H9 (cell line): ENCODE measurements at regions not wholly inside any gene's neighbourhood (a gene's known extent, or its start where the extent isn't known, plus 50 kb on each side); places are given as distances from the start of the nearest gene placed in this dataset.

Experiments
- DNase-seq: peaks from one replicate; pipeline ENCODE4 v3.0.0-alpha.2; 2017
- H2AFZ ChIP-seq: one replicate; pipeline ENCODE4 v1.6.1; 2013; ENCODE audit warnings: mild to moderate bottlenecking, low read length, control low read depth, moderate library complexity
- H2AK5ac ChIP-seq: 2 replicates; pipeline ENCODE4 v1.6.1; 2013; ENCODE audit warnings: low read length, control low read depth, mixed read lengths; ENCODE audit not compliant: insufficient read length
- H2BK120ac ChIP-seq: one replicate; pipeline ENCODE4 v1.6.1; 2013; ENCODE audit warnings: low read depth, mild to moderate bottlenecking, low read length, control low read depth, inconsistent platforms; ENCODE audit not compliant: poor library complexity, severe bottlenecking
- H2BK12ac ChIP-seq: 2 replicates; pipeline ENCODE4 v1.6.1; 2013; ENCODE audit warnings: low read length, control low read depth, mixed read lengths, low read depth; ENCODE audit not compliant: insufficient read length
- H2BK15ac ChIP-seq: 2 replicates; pipeline ENCODE4 v1.6.1; 2013; ENCODE audit warnings: low read depth, low read length, control low read depth
- H2BK20ac ChIP-seq: one replicate; pipeline ENCODE4 v1.6.1; 2013; ENCODE audit warnings: low read depth, mild to moderate bottlenecking, low read length, control low read depth, inconsistent platforms; ENCODE audit not compliant: poor library complexity, severe bottlenecking
- H2BK5ac ChIP-seq: 2 replicates; pipeline ENCODE4 v1.6.1; 2013; ENCODE audit warnings: low read length, control low read depth, mixed read lengths; ENCODE audit not compliant: insufficient read length
- H3K14ac ChIP-seq: 2 replicates; pipeline ENCODE4 v1.6.1; 2013; ENCODE audit warnings: low read length, control low read depth; ENCODE audit not compliant: insufficient read depth
- H3K18ac ChIP-seq: 2 replicates; pipeline ENCODE4 v1.6.1; 2013; ENCODE audit warnings: low read depth, mild to moderate bottlenecking, mixed read lengths, low read length, control low read depth; ENCODE audit not compliant: insufficient read length
- H3K23ac ChIP-seq: 2 replicates; pipeline ENCODE4 v1.6.1; 2013; ENCODE audit warnings: low read length, control low read depth, mixed read lengths, low read depth; ENCODE audit not compliant: insufficient read length
- H3K23me2 ChIP-seq: 2 replicates; pipeline ENCODE4 v1.6.1; 2013; ENCODE audit warnings: low read depth, mild to moderate bottlenecking, mixed read lengths, low read length, control low read depth; ENCODE audit not compliant: insufficient read length, poor library complexity, severe bottlenecking
- H3K27ac ChIP-seq: 2 replicates; pipeline ENCODE4 v1.5.1; 2013; ENCODE audit warnings: low read length, control low read depth, mixed read lengths, low read depth; ENCODE audit not compliant: insufficient read length
- H3K27me3 ChIP-seq: 2 replicates; pipeline ENCODE4 v1.6.1; 2013; ENCODE audit warnings: low read length, control low read depth, inconsistent platforms; ENCODE audit not compliant: insufficient read depth
- H3K4ac ChIP-seq: 2 replicates; pipeline ENCODE4 v1.6.1; 2013; ENCODE audit warnings: low read depth, mild to moderate bottlenecking, control low read depth, inconsistent platforms, low read length, moderate library complexity
- H3K4me1 ChIP-seq: 2 replicates; pipeline ENCODE4 v1.6.1; 2013; ENCODE audit warnings: low read length, control low read depth, inconsistent platforms; ENCODE audit not compliant: insufficient read depth
- H3K4me2 ChIP-seq: 2 replicates; pipeline ENCODE4 v1.6.1; 2013; ENCODE audit warnings: low read length, control low read depth, mixed read lengths; ENCODE audit not compliant: insufficient read length, insufficient read depth
- H3K56ac ChIP-seq: 2 replicates; pipeline ENCODE4 v1.6.1; 2013; ENCODE audit warnings: low read depth, mild to moderate bottlenecking, mixed read lengths, low read length, control low read depth; ENCODE audit not compliant: insufficient read length
- H3K79me1 ChIP-seq: 2 replicates; pipeline ENCODE4 v1.6.1; 2013; ENCODE audit warnings: low read depth, mild to moderate bottlenecking, moderate library complexity, low read length, control low read depth, inconsistent platforms; ENCODE audit not compliant: insufficient read depth, poor library complexity, severe bottlenecking
- H3K79me2 ChIP-seq: 2 replicates; pipeline ENCODE4 v1.6.1; 2013; ENCODE audit warnings: low read length, control low read depth, inconsistent platforms; ENCODE audit not compliant: insufficient read depth
- H3K9ac ChIP-seq: 2 replicates; pipeline ENCODE4 v1.6.1; 2013; ENCODE audit warnings: low read length, control low read depth, mixed read lengths; ENCODE audit not compliant: insufficient read length; ENCODE audit errors: extremely low read depth
- H3K9me3 ChIP-seq: one replicate; pipeline ENCODE4 v1.6.1; 2013; ENCODE audit warnings: low read depth, low read length, inconsistent platforms; ENCODE audit not compliant: control insufficient read depth
- H3T11ph ChIP-seq: one replicate; pipeline ENCODE4 v1.6.1; 2013; ENCODE audit warnings: mild to moderate bottlenecking, low read length, control low read depth, inconsistent platforms
- H4K20me1 ChIP-seq: one replicate; pipeline ENCODE4 v1.6.1; 2013; ENCODE audit not compliant: control insufficient read depth, insufficient read length, insufficient read depth
- H4K5ac ChIP-seq: 2 replicates; pipeline ENCODE4 v1.6.1; 2013; ENCODE audit warnings: low read depth, mild to moderate bottlenecking, mixed read lengths, low read length, control low read depth; ENCODE audit not compliant: insufficient read length
- H4K8ac ChIP-seq: replicated peaks from 2 replicates; pipeline ENCODE4 v1.6.1; 2013; ENCODE audit warnings: low read length, control low read depth, mixed read lengths, low read depth; ENCODE audit not compliant: insufficient read length
- H4K91ac ChIP-seq: 2 replicates; pipeline ENCODE4 v1.6.1; 2013; ENCODE audit warnings: low read depth, mild to moderate bottlenecking, moderate library complexity, mixed read lengths, low read length, control low read depth; ENCODE audit not compliant: insufficient read length
- H3K27ac Mint-ChIP-seq, 3 experiments: 2 replicates in 2 of 3; 3 replicates in 1 of 3; pipeline ENCODE4 v1.8.0; 2020 to 2021; ENCODE audit warnings: mixed read lengths in 3 of 3, mild to moderate bottlenecking in 1 of 3, moderate library complexity in 1 of 3
- H3K27me3 Mint-ChIP-seq: 2 replicates; pipeline ENCODE4 v1.8.0; 2021; ENCODE audit warnings: low read depth, mild to moderate bottlenecking, moderate library complexity, mixed read lengths
- H3K36me3 Mint-ChIP-seq, 3 experiments: 2 replicates in 2 of 3; 3 replicates in 1 of 3; pipeline ENCODE4 v1.8.0; 2020 to 2021; ENCODE audit warnings: low read depth in 3 of 3, mixed read lengths in 3 of 3; ENCODE audit not compliant: insufficient read depth in 1 of 3
- H3K4me1 Mint-ChIP-seq, 2 experiments: 2 replicates each; pipeline ENCODE4 v1.8.0; 2020; ENCODE audit warnings: mixed read lengths in 2 of 2
- H3K4me3 Mint-ChIP-seq, 2 experiments: 2 replicates in 1 of 2; 3 replicates in 1 of 2; pipeline ENCODE4 v1.8.0; 2020 to 2021; ENCODE audit warnings: mild to moderate bottlenecking in 2 of 2, mixed read lengths in 2 of 2, moderate library complexity in 1 of 2
- H3K9me3 Mint-ChIP-seq, 2 experiments: 2 replicates in 1 of 2; 3 replicates in 1 of 2; pipeline ENCODE4 v1.8.0; 2020; ENCODE audit warnings: mild to moderate bottlenecking in 2 of 2, mixed read lengths in 2 of 2, moderate library complexity in 1 of 2
- WGBS: extraction: QIAGEN DNeasy Blood & Tissue Kit; methylation state at CpG from one replicate; pipeline ENCODE4 v1.1.7; 2013; ENCODE audit warnings: missing lambda C conversion rate, low lambda C conversion rate, mixed read lengths; ENCODE audit not compliant: insufficient read length; ENCODE audit errors: extremely low coverage; 5-methylcytosine and 5-hydroxymethylcytosine counted together
- TF ChIP-seq, protein P1 (sequence below): fragments of 200-600 bp; sonication (generic); conservative IDR thresholded peaks from 3 replicates; pipeline ENCODE4 v1.8.0; 2021; ENCODE audit warnings: antibody characterized with exemption, mild to moderate bottlenecking

DNA sequence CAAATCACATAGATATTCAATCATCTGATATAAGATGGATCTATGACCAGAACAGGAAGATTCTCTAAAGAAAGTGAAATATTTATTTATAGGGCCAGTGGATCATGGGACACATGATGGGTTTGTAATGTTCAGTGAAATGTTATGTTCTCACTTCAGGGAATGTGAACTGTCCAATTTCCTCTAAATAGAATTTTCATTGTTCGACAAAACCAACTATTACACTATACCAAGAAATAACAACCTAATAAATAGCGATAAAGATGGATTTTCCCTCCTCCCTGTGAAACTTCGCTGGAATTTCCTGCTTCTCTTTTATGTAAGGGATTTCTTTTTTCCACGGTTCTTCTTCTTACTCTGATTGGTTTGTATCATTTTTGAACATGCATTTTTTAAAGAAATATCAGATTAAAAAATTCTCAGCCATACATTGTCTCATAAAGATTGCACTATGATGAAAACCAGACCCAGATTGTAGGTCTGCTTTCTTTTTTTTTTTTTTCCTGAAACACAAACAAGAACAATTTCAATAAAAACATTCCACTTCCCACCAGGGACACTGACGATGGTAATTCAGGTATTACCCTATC lies 139.8 kb upstream of the ZEB1 start:
- peaks cover 4 to 9% (median 4%) of the 10 kb centered on the region in 3 experiments; a peak in 5 of 7 replicates for H3K36me3 Mint-ChIP-seq
- H4K8ac ChIP-seq, result no peak overlapping the region
- no peak overlapping the region for H2BK12ac ChIP-seq
- no peaks in the 10 kb centered on the region for H3K9me3 ChIP-seq
- H3K27me3 Mint-ChIP-seq, result no peaks in the 10 kb centered on the region; the same call in 1 of the 2 replicates
- TF ChIP-seq, protein P1, sequence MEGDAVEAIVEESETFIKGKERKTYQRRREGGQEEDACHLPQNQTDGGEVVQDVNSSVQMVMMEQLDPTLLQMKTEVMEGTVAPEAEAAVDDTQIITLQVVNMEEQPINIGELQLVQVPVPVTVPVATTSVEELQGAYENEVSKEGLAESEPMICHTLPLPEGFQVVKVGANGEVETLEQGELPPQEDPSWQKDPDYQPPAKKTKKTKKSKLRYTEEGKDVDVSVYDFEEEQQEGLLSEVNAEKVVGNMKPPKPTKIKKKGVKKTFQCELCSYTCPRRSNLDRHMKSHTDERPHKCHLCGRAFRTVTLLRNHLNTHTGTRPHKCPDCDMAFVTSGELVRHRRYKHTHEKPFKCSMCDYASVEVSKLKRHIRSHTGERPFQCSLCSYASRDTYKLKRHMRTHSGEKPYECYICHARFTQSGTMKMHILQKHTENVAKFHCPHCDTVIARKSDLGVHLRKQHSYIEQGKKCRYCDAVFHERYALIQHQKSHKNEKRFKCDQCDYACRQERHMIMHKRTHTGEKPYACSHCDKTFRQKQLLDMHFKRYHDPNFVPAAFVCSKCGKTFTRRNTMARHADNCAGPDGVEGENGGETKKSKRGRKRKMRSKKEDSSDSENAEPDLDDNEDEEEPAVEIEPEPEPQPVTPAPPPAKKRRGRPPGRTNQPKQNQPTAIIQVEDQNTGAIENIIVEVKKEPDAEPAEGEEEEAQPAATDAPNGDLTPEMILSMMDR, result no peak
- H3K23ac ChIP-seq, result no peak overlapping the region
- no peaks in the 10 kb centered on the region for H3K27me3 ChIP-seq
- WGBS, result no CpG with 5 or more reads among the region's 5 CpGs
- H3K4ac ChIP-seq, result no peak overlapping the region
- no peak overlapping the region for H2AFZ ChIP-seq
- H4K5ac ChIP-seq, result no peak overlapping the region
- no peak overlapping the region for H2BK120ac ChIP-seq
- H3K79me2 ChIP-seq, result no peaks in the 10 kb centered on the region
- H2BK20ac ChIP-seq, result no peak overlapping the region
- H3K9ac ChIP-seq, result no peak overlapping the region
- no peaks in the 10 kb centered on the region for H4K20me1 ChIP-seq
- H3K4me1 ChIP-seq, result no peaks in the 10 kb centered on the region
- H3K18ac ChIP-seq, result no peak overlapping the region
- H3K4me2 ChIP-seq, result no peak overlapping the region
- no peak overlapping the region for H3K56ac ChIP-seq
- no peak overlapping the region for H2AK5ac ChIP-seq
- H2BK5ac ChIP-seq, result no peak overlapping the region
- no peak overlapping the region for H2BK15ac ChIP-seq
- peaks cover 9 to 14% of the 10 kb centered on the region in 2 experiments for H3K9me3 Mint-ChIP-seq
- no peak overlapping the region for H3K27ac ChIP-seq
- H3K23me2 ChIP-seq, result no peaks in the 10 kb centered on the region
- no peaks in the 10 kb centered on the region for H3K4me1 Mint-ChIP-seq
- H3T11ph ChIP-seq, result no peak overlapping the region
- H3K14ac ChIP-seq, result no peak overlapping the region
- no peak overlapping the region for H3K4me3 Mint-ChIP-seq
- DNase-seq, result no peak
- H3K79me1 ChIP-seq, result no peaks in the 10 kb centered on the region
- H3K27ac Mint-ChIP-seq, result no peak overlapping the region
- no peak overlapping the region for H4K91ac ChIP-seq
